ENCODE measurements at regions not wholly inside any gene's neighbourhood (a gene's known extent, or its start where the extent isn't known, plus 50 kb on each side); places are given as distances from the start of the nearest gene placed in this dataset.

- DNase-seq (ENCODE audit: low spot score): no peak
These were observed 317.6 kb downstream of the SEC14L1 start for GRCh38 chr17:77458202-77459017.

GRCh38 chr17:77459018-77459755 is 318.4 kb downstream of the SEC14L1 start:
- DNase-seq (ENCODE audit: low spot score): no peak

- DNase-seq (ENCODE audit: low spot score): no peak
These were observed 319.8 kb downstream of the SEC14L1 start for GRCh38 chr17:77460514-77461046.

GRCh38 chr17:77461277-77462057 is 320.7 kb downstream of the SEC14L1 start:
- no peak for DNase-seq (ENCODE audit: low spot score)

GRCh38 chr17:77462090-77462489 is 321.3 kb downstream of the SEC14L1 start:
- no peak for DNase-seq (ENCODE audit: low spot score)

- no peak for DNase-seq (ENCODE audit: low spot score)
These were observed 322.1 kb downstream of the SEC14L1 start for GRCh38 chr17:77462553-77463497.

GRCh38 chr17:77464988-77465357 is 324.2 kb downstream of the SEC14L1 start:
- no peak for DNase-seq (ENCODE audit: low spot score)

- no peak for DNase-seq (ENCODE audit: low spot score)
These were observed 324.7 kb downstream of the SEC14L1 start for GRCh38 chr17:77465358-77466041.

- DNase-seq (ENCODE audit: low spot score): no peak
These were observed 325.4 kb downstream of the SEC14L1 start for GRCh38 chr17:77466140-77466539.

- DNase-seq (ENCODE audit: low spot score): no peak
These were observed 325.9 kb downstream of the SEC14L1 start for GRCh38 chr17:77466596-77467223.

- DNase-seq (ENCODE audit: low spot score): no peak
These were observed 326.8 kb downstream of the SEC14L1 start for GRCh38 chr17:77467521-77467920.

GRCh38 chr17:77468897-77469296 is 328.1 kb downstream of the SEC14L1 start:
- no peak for DNase-seq (ENCODE audit: low spot score)

GRCh38 chr17:77470330-77470786 is 329.6 kb downstream of the SEC14L1 start:
- no peak for DNase-seq (ENCODE audit: low spot score)

- no peak for DNase-seq (ENCODE audit: low spot score)
These were observed 330.3 kb downstream of the SEC14L1 start for GRCh38 chr17:77470800-77471733.

- DNase-seq (ENCODE audit: low spot score): no peak
These were observed 331.3 kb downstream of the SEC14L1 start for GRCh38 chr17:77471984-77472461.

- no peak for DNase-seq (ENCODE audit: low spot score)
These were observed 331.9 kb downstream of the SEC14L1 start for GRCh38 chr17:77472468-77473310.

GRCh38 chr17:77473615-77474226 is 333.0 kb downstream of the SEC14L1 start:
- no peak for DNase-seq (ENCODE audit: low spot score)

Measured in HuH-7.5 (cell line).